DMS 273 (cell line): ENCODE measurements at regions not wholly inside any gene's neighbourhood (a gene's known extent, or its start where the extent isn't known, plus 50 kb on each side); places are given as distances from the start of the nearest gene placed in this dataset.
"Not testable (repeated sequence)": the region's sequence is repeated elsewhere in the genome, so short reads cannot be mapped to it uniquely, and the experiment has no call there.

ENCODE experiments used
- DNase-seq: peaks from one replicate; lab custom pipeline; 2025; ENCODE audit not compliant: unreplicated experiment; lab: John Stamatoyannopoulos, UW

- DNase-seq: no peak
Observed at GRCh38 chr10:61059636-61060035, 115.7 kb upstream of the RHOBTB1 start.

GRCh38 chr10:61052469-61053205, 108.7 kb upstream of the RHOBTB1 start:
- no peak for DNase-seq

GRCh38 chr10:61051344-61051743, 107.4 kb upstream of the RHOBTB1 start:
- DNase-seq: no peak

- no peak for DNase-seq
Observed at GRCh38 chr10:61050120-61050745, 106.2 kb upstream of the RHOBTB1 start.

GRCh38 chr10:61049386-61049785, 105.4 kb upstream of the RHOBTB1 start:
- peak; percentile 69 for DNase-seq

- DNase-seq: no peak
Observed at GRCh38 chr10:61047788-61048560, 104.0 kb upstream of the RHOBTB1 start.

- peak; percentile 6 for DNase-seq
Observed at GRCh38 chr10:61047081-61047480, 103.1 kb upstream of the RHOBTB1 start.

- not testable (repeated sequence) for DNase-seq
Observed at GRCh38 chr10:61045480-61045879, 101.5 kb upstream of the RHOBTB1 start.

- DNase-seq: no peak
Observed at GRCh38 chr10:61042533-61042932, 98.5 kb upstream of the RHOBTB1 start.

GRCh38 chr10:61040399-61041016, 96.5 kb upstream of the RHOBTB1 start:
- DNase-seq: no peak

GRCh38 chr10:61039868-61040267, 95.9 kb upstream of the RHOBTB1 start:
- no peak for DNase-seq

- not testable (repeated sequence) for DNase-seq
Observed at GRCh38 chr10:61037261-61037830, 93.4 kb upstream of the RHOBTB1 start.

- not testable (repeated sequence) for DNase-seq
Observed at GRCh38 chr10:61036148-61036547, 92.2 kb upstream of the RHOBTB1 start.

GRCh38 chr10:61031341-61031740, 87.4 kb upstream of the RHOBTB1 start:
- no peak for DNase-seq

GRCh38 chr10:61029411-61029810, 85.4 kb upstream of the RHOBTB1 start:
- DNase-seq: no peak

GRCh38 chr10:61028861-61029361, 84.9 kb upstream of the RHOBTB1 start:
- DNase-seq: no peak

- peak; percentile 49 for DNase-seq
Observed at GRCh38 chr10:61024856-61025201, 80.8 kb upstream of the RHOBTB1 start.

- DNase-seq: no peak
Observed at GRCh38 chr10:61024151-61024855, 80.3 kb upstream of the RHOBTB1 start.

GRCh38 chr10:61023053-61023452, 79.1 kb upstream of the RHOBTB1 start:
- DNase-seq: no peak

GRCh38 chr10:61021926-61022325, 77.9 kb upstream of the RHOBTB1 start:
- no peak for DNase-seq
